Central memory CD8-positive, alpha-beta T cell (primary cell): ENCODE measurements at regions not wholly inside any gene's neighbourhood (a gene's known extent, or its start where the extent isn't known, plus 50 kb on each side); places are given as distances from the start of the nearest gene placed in this dataset.

Experiments used
- ATAC-seq: fragments of 150-1000 bp; cut with Tn5 transposase; replicated peaks from 2 replicates; pipeline ENCODE4 v1.10.0; 2022; ENCODE audit warnings: mild to moderate bottlenecking, moderate FRiP score, moderate number of reproducible peaks; ENCODE audit not compliant: poor library complexity, severe bottlenecking; ENCODE audit errors: extremely low read depth
- DNase-seq, 2 donors: peaks; one replicate each; pipeline ENCODE4 v3.0.0; 2021; ENCODE audit warnings: low spot score in 2 of 2
- H3K27ac Mint-ChIP-seq: one replicate; pipeline ENCODE4 v1.8.0; 2022; ENCODE audit warnings: low read depth, mild to moderate bottlenecking, moderate library complexity, mixed read lengths
- H3K27me3 Mint-ChIP-seq: one replicate; pipeline ENCODE4 v1.8.0; 2022; ENCODE audit warnings: mixed read lengths
- H3K36me3 Mint-ChIP-seq: one replicate; pipeline ENCODE4 v1.8.0; 2022; ENCODE audit warnings: mild to moderate bottlenecking, moderate library complexity, mixed read lengths; ENCODE audit not compliant: insufficient read depth
- H3K4me1 Mint-ChIP-seq: one replicate; pipeline ENCODE4 v1.8.0; 2022; ENCODE audit warnings: mixed read lengths
- H3K4me3 Mint-ChIP-seq: one replicate; pipeline ENCODE4 v1.8.0; 2022; ENCODE audit warnings: mild to moderate bottlenecking, moderate library complexity, mixed read lengths
- H3K9me3 Mint-ChIP-seq: one replicate; pipeline ENCODE4 v1.8.0; 2022; ENCODE audit warnings: mixed read lengths

DNA sequence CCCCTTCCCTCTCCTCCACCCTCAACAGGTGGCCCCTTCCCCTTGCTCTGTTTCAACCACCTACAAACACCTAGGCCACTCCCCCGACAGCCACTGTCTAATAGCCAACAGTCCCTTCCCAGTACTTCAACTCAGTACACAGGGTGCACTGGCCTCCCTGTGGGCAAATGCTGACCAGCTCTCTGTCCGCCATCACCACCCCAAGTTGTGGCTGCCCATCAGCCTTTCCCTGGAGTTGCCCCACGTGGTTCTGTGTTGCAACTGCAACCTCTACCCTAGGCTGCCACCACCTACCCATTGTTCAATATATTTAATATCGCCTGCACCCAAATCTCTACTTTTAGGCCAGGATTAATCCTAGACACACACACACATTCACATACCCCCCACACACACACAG, 173.5 kb downstream of the MREG start:
- Mint-ChIP-seq H3K27ac (no peak overlapping the region), H3K4me1 (no peaks in the 10 kb centered on the region), H3K4me3 (no peak overlapping the region), H3K36me3 (no peaks in the 10 kb centered on the region), H3K9me3 (no peaks in the 10 kb centered on the region), H3K27me3 (peaks cover 42% of the 10 kb centered on the region)
- ATAC-seq (no peak), DNase-seq (no peak)

DNA sequence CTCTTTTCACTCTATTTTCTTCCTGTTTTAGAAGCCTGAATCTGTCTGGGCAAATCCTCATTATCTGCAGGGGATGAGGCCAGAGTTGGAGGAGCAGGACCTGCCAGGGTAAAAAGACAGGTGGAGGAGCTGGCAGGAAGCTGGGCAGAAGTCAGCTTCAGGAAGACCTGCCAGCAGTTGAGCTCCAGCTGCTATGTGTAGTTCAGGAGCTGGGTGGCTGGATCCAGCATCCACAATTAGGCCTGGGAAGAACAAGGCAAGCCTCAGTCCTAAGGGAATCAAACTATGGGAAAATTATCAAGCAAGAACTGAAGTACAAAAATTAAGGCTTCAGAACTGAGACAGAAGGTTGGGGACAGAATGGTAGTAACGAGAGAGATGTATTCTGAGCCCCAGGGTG, 174.0 kb downstream of the MREG start:
- peaks cover 42% of the 10 kb centered on the region for H3K27me3 Mint-ChIP-seq
- H3K4me1 Mint-ChIP-seq = no peaks in the 10 kb centered on the region
- H3K4me3 Mint-ChIP-seq = no peak overlapping the region
- H3K9me3 Mint-ChIP-seq = no peaks in the 10 kb centered on the region
- DNase-seq (no peak), ATAC-seq (no peak)
- H3K36me3 Mint-ChIP-seq = no peaks in the 10 kb centered on the region
- no peak overlapping the region for H3K27ac Mint-ChIP-seq

DNA sequence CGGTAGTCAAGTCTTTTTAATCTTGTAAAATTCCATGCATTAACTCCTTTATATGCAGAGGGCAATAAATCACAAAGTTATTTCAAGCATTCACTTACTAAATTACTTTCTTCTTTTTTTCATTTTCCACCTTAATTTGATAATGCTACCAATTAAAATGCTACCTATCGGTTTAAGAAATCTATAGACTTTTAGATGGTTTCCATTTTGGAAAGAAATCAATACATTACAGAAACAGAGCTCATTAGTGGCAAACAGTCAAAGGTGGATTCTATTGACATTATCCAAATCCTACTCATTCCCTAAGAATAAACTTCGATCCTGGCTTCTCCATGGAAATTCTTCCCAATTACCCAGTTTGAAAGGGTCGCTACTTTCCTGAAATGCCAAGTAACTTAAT, 176.5 kb downstream of the MREG start:
- no peak for ATAC-seq

DNA sequence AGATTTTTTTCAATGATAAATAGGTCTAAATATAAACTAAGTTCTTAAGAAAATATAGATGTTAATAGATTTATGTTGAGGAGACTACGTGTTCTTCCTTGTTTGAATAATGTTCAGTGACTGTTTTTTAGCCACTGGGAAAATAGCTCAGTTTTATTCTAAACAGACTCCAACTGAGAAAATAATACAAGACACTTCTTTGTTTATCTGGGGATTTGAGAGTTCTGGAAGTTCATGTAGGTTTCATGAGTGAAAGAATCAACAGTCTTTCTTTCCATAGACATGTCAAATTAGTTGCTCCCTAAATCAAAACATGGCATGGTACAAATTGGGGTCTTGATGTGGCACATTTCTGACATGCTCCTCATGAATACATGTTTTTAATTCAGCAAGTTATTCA, 177.7 kb downstream of the MREG start:
- Mint-ChIP-seq H3K36me3 (no peaks in the 10 kb centered on the region), H3K4me1 (no peaks in the 10 kb centered on the region), H3K4me3 (no peak overlapping the region), H3K27ac (no peak overlapping the region), H3K9me3 (no peaks in the 10 kb centered on the region), H3K27me3 (peaks cover 42% of the 10 kb centered on the region)
- DNase-seq (no peak), ATAC-seq (no peak)

More for the DNA sequence above, 176.5 kb downstream of the MREG start:
- Mint-ChIP-seq H3K27me3 (peaks cover 42% of the 10 kb centered on the region), H3K36me3 (no peaks in the 10 kb centered on the region), H3K4me3 (no peak overlapping the region), H3K27ac (no peak overlapping the region), H3K4me1 (no peaks in the 10 kb centered on the region), H3K9me3 (no peaks in the 10 kb centered on the region)
- DNase-seq = no peak

DNA sequence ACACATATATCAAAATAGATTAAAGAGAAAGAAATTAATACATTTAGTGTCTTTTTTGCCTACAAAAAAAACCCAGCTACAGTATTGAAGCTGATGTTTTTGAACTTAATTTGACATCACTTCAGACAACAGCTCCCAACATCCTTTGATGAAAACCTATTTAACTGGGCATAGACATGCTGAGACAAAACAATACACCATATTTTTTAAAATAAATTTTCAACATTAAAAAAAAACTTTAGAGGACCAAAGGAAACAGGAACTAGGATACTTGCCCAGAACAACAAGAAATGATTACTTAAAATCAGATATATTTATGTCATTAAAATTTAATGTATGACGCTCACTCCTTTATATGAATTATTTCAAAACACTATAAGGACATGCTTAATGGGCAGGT, 178.1 kb downstream of the MREG start:
- H3K27ac Mint-ChIP-seq = no peak overlapping the region
- no peak for ATAC-seq
- no peaks in the 10 kb centered on the region for H3K4me1 Mint-ChIP-seq
- no peaks in the 10 kb centered on the region for H3K9me3 Mint-ChIP-seq
- no peaks in the 10 kb centered on the region for H3K36me3 Mint-ChIP-seq
- peaks cover 42% of the 10 kb centered on the region for H3K27me3 Mint-ChIP-seq
- no peak overlapping the region for H3K4me3 Mint-ChIP-seq
- no peak for DNase-seq

DNA sequence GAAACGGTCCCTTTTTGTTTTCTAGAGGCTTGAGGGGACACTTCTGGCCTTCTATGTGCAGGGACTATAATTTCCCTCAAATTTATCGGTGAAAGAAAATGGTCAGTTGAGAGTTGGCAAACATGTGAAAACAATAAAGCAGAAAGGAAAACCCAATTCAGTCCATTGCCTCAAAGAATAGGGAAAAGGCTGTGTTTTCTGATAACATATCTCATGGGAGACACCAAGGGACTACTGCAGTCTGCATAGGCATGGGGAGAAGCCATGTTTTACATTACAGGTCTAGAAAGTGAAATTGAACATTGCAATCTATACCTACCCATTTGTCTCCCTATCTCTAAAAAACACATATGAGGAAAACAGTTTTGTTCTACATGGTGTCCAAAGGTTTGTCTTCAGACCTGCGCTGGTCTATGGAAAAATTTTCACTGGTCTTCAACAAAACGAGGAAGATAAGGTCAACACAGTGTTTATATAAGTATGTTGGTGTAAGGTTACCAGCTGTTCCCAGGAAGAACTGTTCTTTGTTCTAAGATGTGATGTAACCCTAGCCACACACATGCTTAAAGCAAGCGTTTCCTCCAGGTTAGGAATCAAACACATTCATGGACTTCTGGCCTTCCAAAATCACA, 179.7 kb downstream of the MREG start:
- Mint-ChIP-seq H3K27me3 (peaks cover 30% of the 10 kb centered on the region), H3K4me1 (no peaks in the 10 kb centered on the region), H3K4me3 (no peak overlapping the region), H3K9me3 (no peaks in the 10 kb centered on the region), H3K36me3 (no peaks in the 10 kb centered on the region), H3K27ac (no peak overlapping the region)
- ATAC-seq (no peak), DNase-seq (no peak)

DNA sequence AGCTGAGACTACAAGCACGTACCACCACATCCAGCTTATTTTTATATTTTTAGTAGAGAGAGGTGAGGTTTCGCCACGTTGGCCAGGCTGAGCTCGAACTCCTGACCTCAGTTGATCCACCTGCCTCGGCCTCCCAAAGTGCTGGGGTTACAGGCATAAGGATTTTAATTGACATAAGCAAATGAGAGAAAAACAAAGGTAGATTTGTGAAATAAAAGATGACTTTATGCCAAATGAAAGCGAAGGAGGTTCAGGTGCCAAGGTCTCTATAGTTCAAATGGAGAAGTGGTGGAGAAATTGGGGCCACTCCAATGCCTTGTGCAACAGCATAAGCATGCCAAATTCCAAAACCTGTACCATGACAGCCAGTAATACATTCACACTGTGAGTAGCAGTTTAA, 180.6 kb downstream of the MREG start:
- Mint-ChIP-seq H3K36me3 (no peaks in the 10 kb centered on the region), H3K4me1 (no peaks in the 10 kb centered on the region), H3K27me3 (peaks cover 23% of the 10 kb centered on the region), H3K4me3 (no peak overlapping the region), H3K27ac (no peak overlapping the region), H3K9me3 (no peaks in the 10 kb centered on the region)
- ATAC-seq (no peak), DNase-seq (no peak)

DNA sequence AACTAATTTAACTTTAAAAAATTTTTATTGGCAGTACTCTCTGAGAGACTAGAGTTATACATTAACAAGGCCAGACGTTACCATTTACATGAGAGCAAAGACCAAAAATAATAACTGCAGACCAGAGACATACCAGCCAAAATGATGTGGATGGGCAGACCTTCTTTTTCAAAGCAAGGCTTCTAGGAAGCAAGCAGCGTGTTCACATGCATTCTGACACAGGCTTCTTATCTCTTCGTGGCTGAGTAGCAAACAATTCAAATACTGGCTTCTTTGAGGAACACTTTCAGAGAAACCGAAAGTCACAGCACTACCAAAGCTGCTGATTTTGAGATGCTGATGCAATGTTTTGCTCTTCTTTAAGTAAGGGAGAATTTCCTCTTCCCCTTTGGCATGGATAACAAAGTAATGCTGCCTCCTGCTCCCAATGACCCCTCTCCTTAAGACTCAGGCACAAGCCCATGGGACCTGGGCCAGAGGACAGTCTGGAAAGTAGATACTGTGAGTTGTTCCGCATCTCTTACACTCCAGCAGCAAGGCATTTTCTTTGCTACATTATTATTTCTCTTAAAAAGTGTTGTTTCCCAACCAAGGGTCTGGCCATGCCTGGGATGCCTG, 181.9 kb downstream of the MREG start:
- no peaks in the 10 kb centered on the region for H3K36me3 Mint-ChIP-seq
- no peak overlapping the region for H3K27ac Mint-ChIP-seq
- H3K4me3 Mint-ChIP-seq = no peak overlapping the region
- DNase-seq (no peak), ATAC-seq (no peak)
- no peaks in the 10 kb centered on the region for H3K9me3 Mint-ChIP-seq
- peaks cover 9% of the 10 kb centered on the region for H3K27me3 Mint-ChIP-seq
- H3K4me1 Mint-ChIP-seq = no peaks in the 10 kb centered on the region

DNA sequence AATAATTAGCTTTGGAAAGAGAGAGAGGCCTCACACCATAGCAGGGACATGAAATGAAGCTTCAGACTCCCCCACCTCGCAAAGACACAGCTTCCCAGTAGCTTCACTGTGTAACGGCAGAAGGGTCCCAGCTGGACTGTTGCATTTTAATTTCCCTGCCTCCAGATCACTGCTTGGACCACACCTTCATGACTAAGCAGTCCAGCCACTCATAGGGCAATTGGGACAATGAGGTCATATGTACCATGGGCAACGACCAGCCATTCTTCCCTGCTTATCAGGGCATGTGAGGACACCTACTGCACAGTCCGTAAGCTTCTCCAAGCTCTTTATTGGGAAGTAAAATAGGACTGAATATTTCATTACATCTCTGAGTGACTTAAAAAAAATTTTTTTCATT, 183.0 kb downstream of the MREG start:
- H3K4me3 Mint-ChIP-seq = no peak overlapping the region
- no peaks in the 10 kb centered on the region for H3K9me3 Mint-ChIP-seq
- no peaks in the 10 kb centered on the region for H3K36me3 Mint-ChIP-seq
- no peaks in the 10 kb centered on the region for H3K4me1 Mint-ChIP-seq
- no peaks in the 10 kb centered on the region for H3K27me3 Mint-ChIP-seq
- ATAC-seq (no peak), DNase-seq (no peak)
- no peak overlapping the region for H3K27ac Mint-ChIP-seq

DNA sequence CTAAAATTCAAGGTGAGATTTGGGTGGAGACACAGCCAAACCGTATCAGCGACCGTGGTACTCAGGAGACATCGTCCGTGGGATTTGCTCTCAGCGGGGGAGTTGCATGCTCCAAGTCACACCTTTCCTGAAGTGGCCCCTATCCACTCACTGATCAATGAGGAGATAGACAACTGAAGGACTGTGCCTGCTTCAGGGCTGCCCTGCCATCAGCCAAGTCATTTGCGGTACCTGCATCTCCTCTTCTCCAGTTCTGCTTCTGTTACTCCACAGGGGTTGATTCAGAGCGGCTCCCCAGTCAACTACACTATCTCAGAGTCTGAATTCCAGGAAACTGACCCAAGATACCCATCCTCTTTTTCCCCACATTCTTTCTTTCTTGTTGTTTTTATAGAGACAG, 184.1 kb downstream of the MREG start:
- H3K27ac Mint-ChIP-seq = no peak overlapping the region
- H3K36me3 Mint-ChIP-seq = no peaks in the 10 kb centered on the region
- H3K4me3 Mint-ChIP-seq = no peak overlapping the region
- H3K4me1 Mint-ChIP-seq = no peaks in the 10 kb centered on the region
- H3K9me3 Mint-ChIP-seq = no peaks in the 10 kb centered on the region
- DNase-seq (no peak), ATAC-seq (no peak)
- peaks cover 2% of the 10 kb centered on the region for H3K27me3 Mint-ChIP-seq

DNA sequence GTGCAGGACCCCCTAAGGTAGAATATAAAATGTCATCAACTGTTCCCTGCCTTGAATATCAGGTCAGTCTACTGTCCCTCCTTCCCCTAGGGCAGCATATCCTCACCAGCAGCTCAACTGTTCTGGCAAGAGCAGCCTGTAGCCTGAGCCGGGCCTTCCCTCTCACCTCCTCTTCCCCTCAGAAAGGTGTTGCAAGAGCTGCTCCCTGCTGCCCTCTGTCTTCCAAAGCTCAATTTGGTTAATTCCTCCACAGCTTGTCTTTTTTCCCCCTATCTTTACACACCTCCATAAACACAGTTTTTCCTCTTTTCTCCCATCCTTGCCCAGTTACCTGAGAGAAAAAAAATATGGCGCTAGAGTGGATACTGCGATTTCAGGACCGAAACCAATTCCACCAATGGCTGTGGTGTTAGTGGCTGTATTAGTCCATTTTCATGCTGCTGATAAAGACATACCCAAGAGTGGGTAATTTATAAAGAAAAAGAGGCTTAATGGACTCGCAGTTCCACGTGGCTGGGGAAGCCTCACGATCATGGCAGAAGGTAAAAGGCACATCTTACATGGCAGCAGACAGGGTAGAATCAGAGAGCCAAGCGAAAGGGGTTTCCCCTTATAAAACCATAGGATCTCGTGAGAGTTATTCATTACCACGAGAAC, 184.7 kb downstream of the MREG start:
- no peaks in the 10 kb centered on the region for H3K9me3 Mint-ChIP-seq
- ATAC-seq (no peak), DNase-seq (no peak)
- no peaks in the 10 kb centered on the region for H3K36me3 Mint-ChIP-seq
- H3K4me1 Mint-ChIP-seq = no peaks in the 10 kb centered on the region
- H3K4me3 Mint-ChIP-seq = no peak overlapping the region
- peaks cover 8% of the 10 kb centered on the region for H3K27me3 Mint-ChIP-seq
- no peak overlapping the region for H3K27ac Mint-ChIP-seq

DNA sequence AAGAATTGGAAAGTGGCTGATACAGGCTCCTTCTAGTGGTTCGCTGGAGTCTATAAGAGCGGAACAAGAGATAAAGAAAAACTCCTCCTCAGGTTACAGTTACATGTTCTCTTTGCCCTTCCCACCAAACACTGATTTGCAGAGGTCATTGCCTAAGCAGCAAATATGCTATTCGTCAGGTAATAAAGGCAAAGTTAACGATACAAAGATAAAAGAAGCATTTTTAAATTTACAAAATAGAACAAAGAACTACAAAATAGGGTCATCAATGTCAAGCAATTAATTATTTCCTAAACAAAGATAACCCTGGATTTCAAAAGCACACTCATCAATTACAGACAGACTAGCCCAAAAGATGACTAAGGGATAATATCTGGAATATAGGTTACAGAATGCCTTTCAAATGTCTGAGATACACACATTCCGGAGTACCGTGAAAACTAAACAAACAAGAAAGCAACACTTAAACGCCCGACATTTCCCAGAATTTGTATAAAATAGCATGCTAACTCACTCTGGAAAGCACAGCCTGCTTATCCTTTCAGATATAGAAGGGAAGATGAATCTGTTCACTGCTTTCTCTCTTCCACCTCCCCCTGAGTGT, 186.4 kb downstream of the MREG start:
- H3K27me3 Mint-ChIP-seq = peaks cover 26% of the 10 kb centered on the region

DNA sequence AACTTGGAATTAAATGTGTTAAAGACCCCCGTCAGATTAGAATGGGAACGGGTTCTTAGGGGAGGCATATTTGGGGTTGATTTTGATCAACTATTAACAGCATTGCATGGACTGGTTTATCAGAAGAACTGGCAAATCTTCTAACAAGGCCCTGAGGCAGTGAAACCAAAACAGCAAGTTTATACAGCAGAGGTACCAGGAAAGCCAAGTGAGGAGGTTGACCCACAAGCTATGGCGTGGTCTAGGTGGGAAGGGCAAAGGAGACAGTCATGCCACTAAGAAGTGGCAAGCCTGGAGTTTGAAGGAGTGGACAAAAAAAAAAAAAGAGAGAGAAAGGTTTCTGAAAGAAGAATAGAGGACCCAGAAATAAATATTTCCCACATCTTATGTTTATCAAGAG, 187.0 kb downstream of the MREG start:
- H3K9me3 Mint-ChIP-seq = no peaks in the 10 kb centered on the region
- no peak for ATAC-seq
- H3K27ac Mint-ChIP-seq = no peak overlapping the region
- no peaks in the 10 kb centered on the region for H3K4me1 Mint-ChIP-seq
- H3K36me3 Mint-ChIP-seq = no peaks in the 10 kb centered on the region
- DNase-seq = no peak
- H3K27me3 Mint-ChIP-seq = peaks cover 31% of the 10 kb centered on the region
- H3K4me3 Mint-ChIP-seq = no peak overlapping the region

More for the DNA sequence above, 186.4 kb downstream of the MREG start:
- no peak for ATAC-seq
- Mint-ChIP-seq H3K27ac (no peak overlapping the region), H3K36me3 (no peaks in the 10 kb centered on the region), H3K4me3 (no peak overlapping the region), H3K4me1 (no peaks in the 10 kb centered on the region), H3K9me3 (no peaks in the 10 kb centered on the region)
- DNase-seq = no peak
